ENCODE measurements at regions not wholly inside any gene's neighbourhood (a gene's known extent, or its start where the extent isn't known, plus 50 kb on each side); places are given as distances from the start of the nearest gene placed in this dataset.

GRCh38 chr2:234789556-234790325 is 162.1 kb upstream of the SH3BP4 start:
- DNase-seq: no peak
- in situ Hi-C loops (cut with HindIII; ENCODE audit: low pct_ligation_motif_present, low pct_unique_long_range_greater_than_20kb, low sequenced_read_pairs): no loop called here

DNA sequence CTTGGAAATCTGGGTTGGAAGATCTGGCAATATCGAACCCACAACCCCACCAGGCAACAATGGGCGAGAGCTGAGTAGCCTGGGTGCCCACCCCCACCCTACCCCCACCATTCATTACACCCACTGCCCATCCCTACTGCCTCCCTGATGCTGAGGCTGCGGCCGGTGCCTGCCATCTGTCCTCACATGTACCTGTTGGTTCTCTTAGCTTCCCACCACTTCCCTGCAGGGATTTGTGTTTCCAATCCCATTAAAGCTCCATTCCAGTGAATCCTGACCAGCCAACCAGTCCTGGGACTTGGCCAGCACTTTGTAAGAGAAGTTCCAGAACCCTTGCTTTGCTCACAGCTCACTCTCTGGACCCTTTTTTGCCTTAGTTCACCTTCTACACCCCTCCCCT is 163.0 kb upstream of the SH3BP4 start:
- no peak for DNase-seq
- in situ Hi-C loops (cut with HindIII; ENCODE audit: low pct_ligation_motif_present, low pct_unique_long_range_greater_than_20kb, low sequenced_read_pairs): no loop called here

DNA sequence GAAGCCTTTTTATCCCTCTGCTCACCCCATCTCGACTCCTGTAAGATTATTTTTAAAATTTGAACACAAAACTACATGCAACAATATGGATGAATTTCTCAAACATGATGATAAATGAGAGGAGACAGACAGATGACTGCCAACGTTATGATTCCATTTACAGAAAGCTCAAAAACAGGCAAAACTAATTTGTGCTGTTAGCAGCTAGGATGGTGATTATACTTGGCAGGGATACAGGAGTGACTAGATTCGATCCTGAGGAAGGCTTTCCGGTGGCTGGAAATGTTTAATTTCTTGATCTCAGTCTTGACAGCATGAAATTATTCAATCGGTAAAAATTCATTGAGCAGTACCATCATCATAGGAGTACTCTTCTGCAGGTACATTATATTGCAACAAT is 163.4 kb upstream of the SH3BP4 start:
- in situ Hi-C loops (cut with HindIII; ENCODE audit: low pct_ligation_motif_present, low pct_unique_long_range_greater_than_20kb, low sequenced_read_pairs): no loop called here
- DNase-seq: no peak

DNA sequence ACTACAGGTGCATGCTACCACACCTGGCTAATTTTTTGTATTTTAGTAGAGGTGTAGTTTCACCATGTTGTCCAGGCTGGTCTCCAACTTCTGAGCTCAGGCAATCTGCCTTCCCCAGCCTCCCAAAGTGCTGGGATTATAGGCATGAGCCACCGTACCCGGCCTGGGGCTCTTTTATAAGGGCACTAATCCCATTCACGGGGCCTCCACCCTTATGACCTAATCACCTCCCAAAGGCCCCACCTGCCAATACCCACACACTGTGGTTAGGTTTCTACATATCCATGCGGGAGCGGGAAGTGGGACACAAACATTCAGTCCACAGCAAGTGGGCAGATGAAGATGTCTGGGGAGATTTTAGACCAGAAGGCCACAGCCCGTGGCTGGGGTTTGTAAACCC is 164.7 kb upstream of the SH3BP4 start:
- DNase-seq: no peak
- in situ Hi-C loops (cut with HindIII; ENCODE audit: low pct_ligation_motif_present, low pct_unique_long_range_greater_than_20kb, low sequenced_read_pairs): no loop called here

DNA sequence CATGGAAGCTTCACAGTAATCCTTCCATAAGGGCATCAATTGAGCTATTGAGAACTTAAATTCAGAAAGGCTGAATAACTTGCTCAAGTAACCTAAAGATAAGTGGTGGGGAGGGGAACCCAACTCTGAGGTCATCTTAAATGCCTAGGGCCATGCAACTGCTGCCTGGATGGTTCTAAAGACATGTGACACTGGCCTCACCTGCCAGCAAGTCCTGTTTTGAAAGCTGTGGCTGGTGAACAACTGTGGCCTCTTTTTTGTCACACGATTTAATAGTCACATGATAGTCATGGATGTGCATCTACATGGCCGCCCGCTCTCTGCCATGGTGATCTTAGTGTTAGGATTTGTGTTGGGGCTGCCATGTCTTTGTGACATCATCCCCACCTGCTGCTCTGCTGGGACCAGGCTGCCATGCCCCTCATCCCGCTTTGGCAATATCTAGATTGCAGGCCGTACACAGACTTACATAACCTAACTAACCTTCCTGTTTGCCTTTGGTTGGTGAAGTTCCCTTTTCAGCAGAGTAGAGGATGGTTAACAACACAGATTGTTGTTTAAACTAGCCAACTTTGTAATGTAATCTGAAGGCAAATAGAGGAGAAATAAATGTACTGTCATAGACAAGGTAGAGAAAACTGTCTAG is 177.9 kb upstream of the SH3BP4 start:
- in situ Hi-C loops (cut with HindIII; ENCODE audit: low pct_ligation_motif_present, low pct_unique_long_range_greater_than_20kb, low sequenced_read_pairs): no loop called here
- DNase-seq: no peak

- in situ Hi-C loops (cut with HindIII; ENCODE audit: low pct_ligation_motif_present, low pct_unique_long_range_greater_than_20kb, low sequenced_read_pairs): no loop called here
- no peak for DNase-seq
Measured at GRCh38 chr2:234773129-234773528, 178.7 kb upstream of the SH3BP4 start.

- in situ Hi-C loops (cut with HindIII; ENCODE audit: low pct_ligation_motif_present, low pct_unique_long_range_greater_than_20kb, low sequenced_read_pairs): no loop called here
- DNase-seq: no peak
Measured at GRCh38 chr2:234772733-234773060, 179.1 kb upstream of the SH3BP4 start.

- DNase-seq: no peak
- in situ Hi-C loops (cut with HindIII; ENCODE audit: low pct_ligation_motif_present, low pct_unique_long_range_greater_than_20kb, low sequenced_read_pairs): no loop called here
Measured at GRCh38 chr2:234771980-234772732, 179.7 kb upstream of the SH3BP4 start.

- no peak for DNase-seq
- in situ Hi-C loops (cut with HindIII; ENCODE audit: low pct_ligation_motif_present, low pct_unique_long_range_greater_than_20kb, low sequenced_read_pairs): no loop called here
Measured at GRCh38 chr2:234771176-234771575, 180.6 kb upstream of the SH3BP4 start.

GRCh38 chr2:234770715-234771141 is 181.1 kb upstream of the SH3BP4 start:
- DNase-seq: no peak
- in situ Hi-C loops (cut with HindIII; ENCODE audit: low pct_ligation_motif_present, low pct_unique_long_range_greater_than_20kb, low sequenced_read_pairs): no loop called here

- no peak for DNase-seq
- in situ Hi-C loops (cut with HindIII; ENCODE audit: low pct_ligation_motif_present, low pct_unique_long_range_greater_than_20kb, low sequenced_read_pairs): no loop called here
Measured at GRCh38 chr2:234770031-234770506, 181.7 kb upstream of the SH3BP4 start.

- DNase-seq: no peak
- in situ Hi-C loops (cut with HindIII; ENCODE audit: low pct_ligation_motif_present, low pct_unique_long_range_greater_than_20kb, low sequenced_read_pairs): no loop called here
Measured at GRCh38 chr2:234768608-234769196, 183.1 kb upstream of the SH3BP4 start.

DNA sequence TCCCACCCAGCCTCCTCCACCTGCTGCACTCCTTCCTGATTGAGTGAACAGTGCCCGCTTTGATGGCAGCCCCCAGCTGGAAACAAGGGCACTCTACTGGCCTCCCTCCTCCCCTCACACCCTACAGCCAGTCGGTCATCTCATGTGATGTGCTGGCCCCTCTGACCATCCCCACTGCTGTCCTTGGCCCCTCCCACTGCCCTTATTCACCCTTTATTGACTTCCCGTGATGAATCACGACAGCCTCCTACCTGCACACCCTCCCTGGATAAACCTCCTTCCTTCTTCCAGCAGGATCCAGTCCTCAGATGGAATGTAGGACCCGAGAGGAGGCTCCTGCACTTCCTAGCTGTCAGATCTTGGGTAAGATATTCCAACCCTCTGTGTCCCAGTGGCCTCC is 186.5 kb upstream of the SH3BP4 start:
- no peak for DNase-seq
- in situ Hi-C loops (cut with HindIII; ENCODE audit: low pct_ligation_motif_present, low pct_unique_long_range_greater_than_20kb, low sequenced_read_pairs): no loop called here

DNA sequence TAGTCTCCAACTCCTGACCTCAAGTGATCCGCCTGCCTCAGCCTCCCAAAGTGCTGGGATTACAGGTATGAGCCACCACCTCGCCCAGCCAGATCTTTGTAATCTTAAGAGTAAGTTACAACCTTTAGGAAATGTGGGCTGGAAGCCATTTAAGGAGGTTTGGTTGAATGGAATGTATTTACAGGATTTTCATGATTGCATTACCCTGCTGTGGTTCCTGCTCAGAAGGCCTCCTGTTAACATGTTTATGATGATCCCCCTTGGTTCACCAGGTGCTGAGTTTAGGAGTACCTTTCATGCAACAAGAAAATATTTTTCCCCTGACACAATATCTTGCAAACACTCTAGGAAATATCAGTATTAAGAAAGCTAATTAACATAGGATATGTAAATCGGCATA is 187.4 kb upstream of the SH3BP4 start:
- in situ Hi-C loops (cut with HindIII; ENCODE audit: low pct_ligation_motif_present, low pct_unique_long_range_greater_than_20kb, low sequenced_read_pairs): no loop called here
- no peak for DNase-seq

GRCh38 chr2:234763002-234763873 is 188.6 kb upstream of the SH3BP4 start:
- in situ Hi-C loops (cut with HindIII; ENCODE audit: low pct_ligation_motif_present, low pct_unique_long_range_greater_than_20kb, low sequenced_read_pairs): no loop called here
- no peak for DNase-seq

GRCh38 chr2:234761910-234762309 is 189.9 kb upstream of the SH3BP4 start:
- in situ Hi-C loops (cut with HindIII; ENCODE audit: low pct_ligation_motif_present, low pct_unique_long_range_greater_than_20kb, low sequenced_read_pairs): no loop called here
- no peak for DNase-seq

GRCh38 chr2:234754126-234754525 is 197.7 kb upstream of the SH3BP4 start:
- no peak for DNase-seq
- in situ Hi-C loops (cut with HindIII; ENCODE audit: low pct_ligation_motif_present, low pct_unique_long_range_greater_than_20kb, low sequenced_read_pairs): no loop called here

GRCh38 chr2:234753701-234754100 is 198.1 kb upstream of the SH3BP4 start:
- in situ Hi-C loops (cut with HindIII; ENCODE audit: low pct_ligation_motif_present, low pct_unique_long_range_greater_than_20kb, low sequenced_read_pairs): no loop called here
- DNase-seq: no peak
